ENCODE measurements at regions not wholly inside any gene's neighbourhood (a gene's known extent, or its start where the extent isn't known, plus 50 kb on each side); places are given as distances from the start of the nearest gene placed in this dataset.

DNA sequence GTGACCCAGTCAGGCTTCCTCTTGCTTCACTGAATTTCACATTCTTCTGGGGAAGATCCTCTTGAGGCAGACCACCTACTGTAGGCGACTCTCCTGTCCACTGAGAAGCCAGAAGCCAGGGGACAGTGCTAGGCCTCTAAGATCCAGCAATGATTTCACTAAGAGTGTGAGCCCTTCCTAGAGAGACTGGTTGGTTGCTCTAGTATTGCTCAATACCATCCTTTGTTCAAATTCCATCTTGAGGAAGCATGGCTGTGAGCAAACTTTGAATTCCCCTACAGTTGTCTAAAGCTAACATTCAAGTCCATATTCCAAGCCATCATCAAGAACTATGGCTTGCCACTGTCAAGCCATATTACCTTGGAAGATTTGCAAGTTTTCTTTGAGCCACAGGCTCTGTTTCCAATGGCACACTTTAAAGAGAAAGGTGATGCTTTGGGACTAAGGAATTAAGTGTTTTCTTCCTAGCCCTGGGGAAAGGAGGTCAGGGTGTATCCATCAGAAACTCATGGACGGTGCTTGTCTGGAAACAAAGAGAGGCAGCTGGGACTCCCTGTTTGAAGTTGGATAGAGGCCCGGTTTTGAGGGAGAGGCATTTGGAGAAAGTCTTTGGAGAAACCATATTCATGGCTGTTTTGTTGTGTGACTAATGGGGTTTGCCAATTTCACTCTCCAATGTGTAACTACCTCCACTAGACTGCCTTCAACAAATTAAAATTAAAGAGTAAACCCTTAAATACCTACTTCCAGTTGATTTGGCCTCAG, 1217.9 kb downstream of the VRK1 start:
- ATAC-seq: no peak
- intact Hi-C loops (cut with micrococcal nuclease): no loop called here

DNA sequence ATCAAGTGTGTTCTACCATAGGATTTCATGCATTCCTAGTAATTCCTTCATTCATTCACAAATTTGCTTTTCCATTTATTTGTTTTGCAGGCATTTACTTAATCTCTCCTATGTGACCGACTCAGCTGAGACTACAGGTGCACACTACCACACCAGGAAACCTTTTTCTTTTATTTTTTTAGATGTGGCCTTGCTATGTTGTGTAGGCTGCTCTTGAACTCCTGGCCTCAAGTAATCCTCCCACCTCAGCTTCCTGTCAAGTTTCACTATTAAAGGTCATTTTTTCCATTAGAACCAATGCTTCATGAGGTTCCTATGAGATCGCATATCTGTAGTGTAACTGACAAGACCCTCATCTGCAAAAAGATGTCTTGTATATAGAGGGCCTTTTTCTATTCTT, 1218.7 kb downstream of the VRK1 start:
- DNase-seq: no peak
- intact Hi-C loops (cut with micrococcal nuclease): no loop called here
- ATAC-seq: no peak

More for the DNA sequence above, 1217.9 kb downstream of the VRK1 start:
- no peak for DNase-seq

DNA sequence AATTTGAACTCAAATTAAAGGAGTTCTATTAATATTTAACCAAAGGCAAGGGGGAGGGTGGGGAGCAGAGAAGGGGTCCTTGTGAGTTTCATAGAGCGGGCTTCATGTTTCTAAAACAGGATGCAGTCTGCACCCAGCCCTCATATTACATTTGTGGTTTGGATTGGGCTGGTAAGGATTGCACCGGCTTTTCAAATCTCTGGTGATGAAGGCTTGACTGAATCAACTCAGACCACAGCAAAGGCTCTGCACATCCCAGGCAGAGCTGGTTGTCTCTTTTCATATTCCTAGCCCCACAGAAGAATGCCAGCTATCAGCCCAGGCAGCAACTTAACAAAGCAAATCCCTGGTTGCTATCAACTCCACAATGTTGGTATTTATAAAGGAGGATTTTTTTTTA, 1221.4 kb downstream of the VRK1 start:
- DNase-seq (no peak), ATAC-seq (no peak)
- intact Hi-C loops (cut with micrococcal nuclease): no loop called here

DNA sequence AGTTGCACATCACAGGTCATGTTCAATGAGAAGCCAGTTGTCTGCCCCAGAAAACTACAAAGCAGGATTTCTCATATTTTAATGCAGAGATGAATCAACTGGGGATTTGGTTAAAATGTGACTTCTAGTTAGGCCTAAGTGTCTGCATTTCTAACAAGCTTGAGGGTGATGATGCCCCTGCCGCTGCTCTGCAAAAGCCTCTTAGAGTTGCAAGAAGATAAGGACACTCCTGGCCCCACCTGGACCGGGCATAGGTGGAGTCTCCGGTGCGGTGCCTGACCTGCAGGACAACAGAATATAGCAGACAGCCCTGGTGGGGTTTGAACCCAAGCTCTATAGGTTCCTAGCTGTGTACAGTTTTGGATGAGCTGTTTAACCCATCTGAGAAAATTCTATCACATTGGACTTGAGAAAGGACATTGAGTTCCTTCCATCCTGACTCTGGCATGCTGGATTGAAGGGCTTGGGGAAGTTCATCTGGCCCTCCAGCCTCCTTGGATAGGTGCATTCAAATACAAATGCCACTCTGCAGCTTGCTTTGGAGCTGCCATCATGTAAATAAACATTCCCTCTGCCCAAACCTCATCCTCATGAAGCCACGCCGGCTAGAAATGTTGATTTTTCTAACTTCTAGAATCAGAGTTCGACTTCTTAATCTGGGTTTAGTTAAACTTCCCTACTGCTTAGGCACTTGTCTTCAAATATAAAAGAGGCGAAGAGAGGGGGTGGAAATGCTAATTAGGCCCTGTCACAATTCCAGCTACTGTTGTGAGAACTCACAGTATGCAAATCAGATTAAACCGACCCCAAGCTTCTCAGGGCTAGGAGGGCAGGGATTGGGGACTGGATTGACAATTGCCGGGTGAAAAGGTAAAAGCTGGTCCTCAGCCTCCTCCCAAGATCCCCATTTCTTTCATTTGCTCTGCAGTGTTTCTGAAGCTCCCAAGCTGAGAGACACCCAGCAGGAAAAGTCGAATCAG, 1225.6 kb downstream of the VRK1 start:
- ATAC-seq (no peak), DNase-seq (no peak)
- intact Hi-C loops (cut with micrococcal nuclease): no loop called here

DNA sequence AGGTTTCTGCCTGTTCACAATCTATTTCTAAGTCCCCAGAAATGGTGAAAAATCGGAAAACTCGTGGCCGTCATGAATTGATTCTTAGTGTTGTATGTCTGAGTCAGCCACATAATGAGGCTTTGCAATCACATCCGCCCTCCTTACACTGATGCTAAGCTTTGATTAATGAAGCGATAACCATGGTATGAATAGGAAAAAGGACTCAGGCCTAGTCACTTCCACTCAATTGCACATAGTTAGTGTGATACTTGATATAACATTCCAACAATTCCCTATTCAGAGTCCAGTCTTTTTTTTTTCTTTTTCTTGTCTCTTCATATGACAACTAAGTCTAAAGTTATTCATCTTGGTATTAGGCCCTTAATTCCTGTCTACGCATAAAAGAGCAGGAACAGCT, 1231.0 kb downstream of the VRK1 start:
- intact Hi-C loops (cut with micrococcal nuclease): no loop called here
- ATAC-seq: no peak

DNA sequence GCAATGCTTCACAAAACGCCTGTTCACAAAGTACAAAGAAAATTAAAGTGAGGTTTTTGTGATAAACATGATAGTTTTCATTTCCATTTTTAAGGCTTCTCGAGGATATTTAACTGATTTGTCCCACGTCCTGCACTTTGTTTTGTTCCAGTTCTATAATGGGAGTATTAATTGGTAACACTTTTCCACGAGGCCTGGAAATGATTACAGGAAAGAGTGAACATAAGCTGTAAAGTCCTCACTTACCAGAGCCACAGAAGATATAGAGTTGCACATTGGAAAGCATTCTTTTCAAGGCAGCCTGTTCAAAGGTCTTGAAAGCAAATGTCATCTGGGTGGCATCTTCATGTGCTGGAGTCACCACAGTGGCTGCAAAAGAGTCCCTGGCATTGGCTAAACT, 1236.6 kb downstream of the BCL11B start:
- DNase-seq: no peak

More for the DNA sequence above, 1231.0 kb downstream of the VRK1 start:
- no peak for DNase-seq

DNA sequence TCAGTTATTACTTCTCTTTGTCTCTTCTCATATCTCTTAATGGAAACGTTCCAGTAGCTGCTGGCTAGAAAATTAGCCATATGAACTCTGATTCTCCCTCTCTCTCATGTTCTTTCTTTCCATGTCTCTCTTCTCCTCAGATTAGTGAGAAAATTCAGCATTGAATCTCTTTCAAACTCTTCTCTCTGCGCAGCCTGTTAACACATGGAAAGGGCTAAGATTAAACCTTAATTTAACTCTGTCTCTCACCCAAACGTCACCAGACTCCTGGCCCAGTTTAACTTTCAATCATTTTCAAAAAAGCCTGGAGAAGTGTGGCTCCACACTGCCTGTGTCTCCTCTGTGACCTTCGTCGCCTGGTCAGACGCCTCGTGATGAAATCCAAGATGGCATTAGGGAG, 1234.2 kb downstream of the BCL11B start:
- intact Hi-C loops (cut with micrococcal nuclease): no loop called here
- ATAC-seq (no peak), DNase-seq (no peak)

More for the DNA sequence above, 1236.6 kb downstream of the BCL11B start:
- intact Hi-C loops (cut with micrococcal nuclease): no loop called here
- ATAC-seq: no peak

DNA sequence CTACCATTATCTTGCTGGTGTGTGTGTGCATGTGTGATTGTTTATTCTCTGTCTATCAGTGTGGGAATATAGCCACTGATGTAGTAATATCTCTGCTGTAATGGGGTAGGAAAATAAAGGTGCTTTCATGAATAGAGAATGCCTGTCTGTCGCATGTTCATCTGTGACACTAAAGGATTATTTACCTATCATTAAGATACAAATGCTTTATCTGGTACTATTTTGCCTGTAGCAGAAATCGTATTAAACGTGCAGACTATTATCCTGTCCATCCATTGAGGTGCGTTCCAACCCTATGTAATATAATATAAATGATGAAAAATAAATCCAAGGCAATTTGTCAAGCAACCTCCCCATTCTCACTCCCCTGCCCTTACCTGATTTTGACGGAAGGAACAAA, 1215.1 kb downstream of the BCL11B start:
- ATAC-seq (no peak), DNase-seq (no peak)
- intact Hi-C loops (cut with micrococcal nuclease): no loop called here

DNA sequence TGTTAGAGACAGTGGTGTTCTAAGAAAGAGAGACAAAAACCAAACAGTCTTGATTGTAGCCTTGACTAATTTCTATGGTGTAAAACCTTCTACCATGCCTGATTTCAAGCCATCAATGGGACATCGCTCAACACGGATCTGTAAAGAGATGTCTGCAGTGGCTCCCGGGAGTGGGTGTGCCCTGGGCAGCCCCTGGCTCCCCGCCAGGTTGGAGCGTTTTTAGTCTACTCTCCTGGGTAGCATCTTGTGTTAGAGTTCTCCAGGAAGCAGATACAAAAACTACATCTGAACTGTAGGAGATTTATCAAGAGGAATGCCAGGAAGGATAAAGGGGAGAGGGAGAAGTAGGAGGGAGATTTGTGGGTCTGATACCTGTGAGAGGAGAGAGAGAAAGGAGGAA, 1212.9 kb downstream of the BCL11B start:
- ATAC-seq (no peak), DNase-seq (no peak)
- intact Hi-C loops (cut with micrococcal nuclease): no loop called here

DNA sequence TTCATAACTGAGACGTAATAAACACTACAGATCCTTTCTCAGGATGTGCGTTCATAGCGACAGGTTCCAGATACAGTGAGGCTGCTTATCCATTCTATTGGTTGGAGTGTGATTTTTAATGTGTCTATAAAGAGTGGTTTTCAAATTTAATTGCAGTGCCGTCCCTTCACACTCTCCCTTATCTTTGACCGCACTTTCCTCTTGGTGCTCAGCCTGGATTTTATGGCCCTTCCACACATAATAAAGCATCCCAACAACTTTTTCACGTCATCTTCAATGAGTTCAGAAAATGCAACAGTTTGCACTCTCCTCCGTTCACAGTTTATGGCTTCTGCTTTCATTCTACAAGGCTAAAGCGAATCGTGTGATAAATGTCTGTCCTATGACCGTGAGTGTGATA, 1209.9 kb downstream of the BCL11B start:
- ATAC-seq: no peak
- DNase-seq: no peak
- intact Hi-C loops (cut with micrococcal nuclease): no loop called here

DNA sequence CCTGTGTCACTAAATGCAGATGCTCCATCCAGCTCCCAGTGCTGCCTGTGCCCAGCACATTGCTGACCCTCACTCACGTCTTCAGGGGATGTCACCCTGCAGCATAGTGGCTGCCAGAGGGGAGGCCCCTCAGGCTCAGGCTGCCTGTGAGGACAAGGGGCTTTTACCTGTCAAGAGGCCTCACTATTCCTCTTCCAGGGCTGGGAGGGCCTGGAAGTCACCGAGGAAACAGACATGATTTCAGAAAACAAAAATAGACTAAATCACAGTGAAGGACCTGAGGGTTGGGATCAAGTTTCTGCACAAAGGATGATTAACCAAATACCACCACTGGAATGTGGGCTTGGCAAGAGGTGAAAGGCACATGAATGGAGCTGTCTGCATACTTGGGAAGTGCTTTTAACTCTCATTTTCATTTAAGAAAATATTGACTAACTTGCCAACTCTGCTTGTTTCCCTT, 1202.3 kb downstream of the BCL11B start:
- ATAC-seq (peak; percentile 19), DNase-seq (no peak)
- intact Hi-C loops (cut with micrococcal nuclease): no loop called here

DNA sequence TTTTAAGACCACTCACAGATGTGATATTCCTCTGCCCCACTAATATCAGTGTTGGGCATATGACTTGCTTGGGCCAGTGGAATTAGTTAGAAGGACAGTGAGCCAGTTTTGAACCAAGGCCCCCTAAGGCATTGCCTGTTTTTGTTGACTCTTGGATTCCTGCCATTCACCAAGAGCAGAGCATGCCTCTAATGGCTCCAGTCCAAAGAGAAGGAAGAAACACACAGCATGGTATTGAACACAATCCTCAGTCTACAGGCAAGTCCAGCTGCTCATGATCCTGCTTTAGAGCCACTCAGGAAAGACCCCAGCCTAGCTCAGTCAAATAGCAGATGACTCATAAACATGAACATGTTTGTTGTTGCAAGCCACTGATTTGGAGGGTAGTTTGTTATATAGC, 1201.5 kb downstream of the BCL11B start:
- intact Hi-C loops (cut with micrococcal nuclease): no loop called here
- DNase-seq (no peak), ATAC-seq (no peak)

DNA sequence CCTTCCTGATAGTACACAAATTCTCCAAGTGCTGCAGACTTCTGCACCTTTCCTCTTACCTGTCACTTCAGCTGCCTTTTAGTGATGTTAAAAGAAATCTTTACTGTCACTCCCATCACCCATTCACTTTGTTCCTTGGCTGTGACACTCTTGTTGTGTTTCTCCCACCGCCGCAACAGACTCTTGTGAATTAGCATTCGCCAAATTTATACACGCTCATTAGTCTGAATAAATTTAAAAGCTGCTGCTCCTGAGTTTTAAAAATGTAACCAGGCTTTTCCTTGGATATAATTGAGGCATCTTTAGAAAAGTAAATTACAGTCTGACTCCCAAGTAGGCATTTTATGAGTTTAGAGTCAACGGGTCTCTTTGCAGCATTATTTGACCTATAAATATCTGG, 1197.9 kb downstream of the BCL11B start:
- DNase-seq: no peak
- ATAC-seq: no peak
- intact Hi-C loops (cut with micrococcal nuclease): no loop called here

DNA sequence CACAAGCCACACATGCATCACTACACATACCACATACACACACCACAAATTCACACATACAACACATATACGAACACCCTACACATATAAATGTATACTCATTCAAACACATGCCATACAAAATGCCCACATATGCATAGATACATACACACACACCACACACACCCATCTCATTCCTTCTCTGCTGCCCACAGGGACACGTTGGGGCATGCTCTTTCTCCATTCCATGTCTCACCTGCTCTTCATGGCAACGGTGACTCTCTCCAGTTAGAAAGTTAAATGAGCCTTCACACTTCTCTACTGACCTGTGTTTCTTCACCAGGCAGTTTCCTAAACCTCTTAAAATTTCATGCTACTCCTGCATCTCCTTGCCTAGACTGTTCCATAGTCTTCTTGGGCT, 1194.8 kb downstream of the BCL11B start:
- no peak for DNase-seq
- no peak for ATAC-seq
- intact Hi-C loops (cut with micrococcal nuclease): no loop called here

DNA sequence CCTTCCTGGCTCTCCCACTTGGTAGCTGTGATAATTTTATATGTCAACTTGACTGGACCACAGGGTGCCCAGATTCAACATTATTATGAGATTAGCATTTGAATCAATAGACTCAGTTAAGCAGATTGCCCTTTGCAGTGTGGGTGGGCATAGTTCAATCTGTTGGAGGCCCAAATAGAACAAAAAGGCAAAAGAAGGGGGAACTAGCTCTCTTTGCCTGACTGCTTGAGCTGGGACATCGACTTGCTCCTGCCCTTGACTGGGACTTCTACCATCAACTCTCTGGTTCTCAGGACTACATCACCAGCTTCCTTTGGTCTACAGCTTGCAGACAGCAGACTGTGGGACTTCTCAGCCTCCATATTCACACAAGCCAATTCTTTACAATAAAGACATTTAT, 1189.2 kb downstream of the BCL11B start:
- intact Hi-C loops (cut with micrococcal nuclease): no loop called here
- DNase-seq (no peak), ATAC-seq (no peak)

DNA sequence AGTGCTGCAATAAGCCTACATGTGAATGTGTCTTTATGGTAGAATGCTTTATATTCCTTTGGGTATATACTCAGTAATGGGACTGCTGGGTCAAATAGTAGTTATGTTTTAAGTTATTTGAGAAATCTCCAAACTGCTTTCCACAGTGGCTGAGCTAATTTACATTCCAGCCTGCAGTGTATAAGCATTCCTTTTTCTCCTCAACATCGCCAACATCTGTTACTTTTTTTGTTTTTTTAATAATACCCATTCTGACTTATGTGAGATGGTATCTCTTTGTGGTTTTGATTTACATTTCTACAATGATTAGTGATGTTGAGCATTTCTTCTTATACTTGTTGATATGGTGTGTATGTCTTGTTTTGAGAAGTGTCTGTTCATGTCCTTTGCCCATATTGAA, 1186.2 kb downstream of the BCL11B start:
- intact Hi-C loops (cut with micrococcal nuclease): no loop called here
- DNase-seq (no peak), ATAC-seq (no peak)

DNA sequence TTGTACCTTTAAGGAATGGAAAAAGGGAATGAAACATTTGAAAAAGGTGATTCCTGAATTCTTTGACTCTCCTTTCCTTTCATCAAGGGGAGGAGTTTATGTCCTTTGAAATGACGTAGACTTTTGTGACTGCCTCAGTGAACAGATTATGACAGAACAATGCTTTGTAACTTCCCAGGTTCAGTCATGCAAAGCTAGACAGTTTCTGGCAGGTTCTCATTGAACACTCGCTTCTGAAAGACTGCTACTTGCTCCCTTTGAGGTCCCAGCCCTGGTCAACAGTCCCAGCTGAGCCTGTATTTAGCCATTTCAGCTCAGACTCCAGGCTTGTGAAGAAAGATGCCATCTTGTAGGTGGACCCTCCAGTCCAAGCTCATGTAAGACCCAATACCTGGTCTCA, 1178.9 kb downstream of the BCL11B start:
- ATAC-seq: no peak
- DNase-seq: no peak
- intact Hi-C loops (cut with micrococcal nuclease): no loop called here

DNA sequence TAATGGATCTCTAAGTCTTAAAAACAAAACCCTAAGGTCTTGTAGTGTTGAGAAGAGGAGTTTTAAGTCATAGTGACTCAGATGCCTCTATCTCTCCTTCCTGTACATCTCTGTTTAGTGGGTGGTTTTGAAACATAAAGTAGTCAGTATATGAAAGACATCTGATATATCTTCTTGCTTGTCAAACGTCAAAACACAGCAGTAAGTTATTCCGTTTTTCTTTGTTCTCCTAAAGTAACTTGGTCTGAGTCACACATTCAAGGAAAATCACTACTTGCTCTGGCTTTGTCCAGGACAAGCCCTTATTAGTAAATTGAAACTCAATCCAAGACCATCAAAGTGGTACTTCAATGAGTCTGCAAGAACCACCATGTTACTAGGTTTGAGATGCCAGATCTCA, 1172.5 kb downstream of the BCL11B start:
- intact Hi-C loops (cut with micrococcal nuclease): no loop called here
- ATAC-seq (no peak), DNase-seq (no peak)

DNA sequence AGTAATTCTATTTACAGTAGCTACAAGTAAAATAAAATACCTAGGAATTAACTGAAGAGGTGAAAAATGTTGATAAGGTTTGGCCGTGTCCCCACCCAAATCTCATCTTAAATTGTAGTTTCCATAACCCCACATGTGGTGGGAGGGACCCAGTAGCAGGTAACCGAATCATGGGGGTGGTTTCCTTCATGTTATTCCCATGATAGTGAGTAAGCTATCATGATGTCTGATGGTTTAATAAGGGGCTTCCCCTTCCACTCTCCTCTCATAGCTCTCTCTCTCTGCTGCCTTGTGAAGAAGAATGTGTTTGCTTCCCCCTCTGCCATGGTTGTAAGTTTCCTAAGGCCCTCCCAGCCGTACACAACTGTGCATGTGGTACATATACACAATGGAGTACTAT, 1170.7 kb downstream of the BCL11B start:
- DNase-seq (no peak), ATAC-seq (no peak)
- intact Hi-C loops (cut with micrococcal nuclease): no loop called here

DNA sequence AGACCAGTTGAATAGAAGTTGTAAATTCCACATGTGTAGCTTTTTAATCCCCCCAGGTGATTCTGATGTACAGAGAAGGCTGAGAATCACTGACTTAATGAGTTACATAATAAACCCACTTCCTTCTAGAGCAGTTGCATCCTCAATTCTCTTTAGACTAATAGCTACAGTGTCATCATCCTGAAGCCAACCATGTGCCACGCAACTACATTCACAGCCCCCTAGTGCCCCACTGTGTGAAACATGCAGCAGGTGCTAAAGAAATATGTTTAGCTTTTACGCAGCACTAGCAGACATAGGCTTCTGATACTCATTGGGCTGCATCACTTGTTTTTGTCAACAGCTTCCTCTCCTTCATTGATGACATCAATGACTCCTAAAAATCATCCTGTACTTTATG, 1168.3 kb downstream of the BCL11B start:
- intact Hi-C loops (cut with micrococcal nuclease): no loop called here
- DNase-seq (no peak), ATAC-seq (no peak)

Data from left ventricle myocardium superior (tissue), 1 donor.